GM12878 (cell line): ENCODE measurements at regions not wholly inside any gene's neighbourhood (a gene's known extent, or its start where the extent isn't known, plus 50 kb on each side); places are given as distances from the start of the nearest gene placed in this dataset.
A peak's percentile ranks its signal among the peaks of the same experiment; 100 is the strongest.

Source experiments
- ATAC-seq: fragments of 200-7000 bp; cut with Tn5 transposase; 3 replicates; pipeline ENCODE4 v1.9.1; 2020; ENCODE audit warnings: mild to moderate bottlenecking, moderate library complexity
- BruUV-seq: library from RNA; stranded (reverse); fragments of 400-500 nt; replicated peaks from 2 replicates; lab custom pipeline; 2021; lab: Mats Ljungman, UMichigan
- CTCF ChIA-PET: fragments of 300-600 bp; sonication (Branson Sonifier 250); formaldehyde crosslinking; extraction: SDS; loops from one replicate; lab custom pipeline; 2021; ENCODE audit warnings: inconsistent platforms; lab: Yijun Ruan, JAX
- POLR2A ChIA-PET: fragments of 350-600 bp; formaldehyde crosslinking; extraction: SDS; loops from one replicate; lab custom pipeline; 2021; ENCODE audit warnings: inconsistent platforms; lab: Charles Lee
- RAD21 ChIA-PET: fragments of 300-600 bp; sonication (Branson Sonifier 250); formaldehyde crosslinking; loops from one replicate; lab custom pipeline; 2023; ENCODE audit warnings: antibody characterized with exemption; ENCODE audit not compliant: unreplicated experiment; lab: Charles Lee
- SMC1A ChIA-PET: fragments of 300-600 bp; sonication (Branson Sonifier 250); formaldehyde crosslinking; loops from one replicate; lab custom pipeline; 2023; ENCODE audit not compliant: unreplicated experiment, uncharacterized antibody; lab: Charles Lee
- DNase-seq: peaks from one replicate; pipeline ENCODE4 v3.0.0-alpha.2; 2011; ENCODE audit warnings: low read depth, low spot score
- FAIRE-seq: peaks from 3 replicates; lab custom pipeline; 2011; peaks lifted over from hg19 to GRCh38; lab: Jason Lieb, UNC
- H2AFZ ChIP-seq: 2 replicates; pipeline ENCODE4 v1.6.0; 2011; ENCODE audit warnings: low read depth, low read length, control low read depth; ENCODE audit not compliant: control insufficient read depth
- H3K27ac ChIP-seq: 2 replicates; pipeline ENCODE4 v1.5.1; 2011; ENCODE audit warnings: control low read depth; ENCODE audit not compliant: control insufficient read depth, insufficient read depth
- H3K27me3 ChIP-seq, 2 experiments: replicated peaks in 1 of 2; 2 replicates each; pipeline versions ENCODE4 v1.6.0 to v1.6.1; 2011; ENCODE audit warnings: low read length in 1 of 2; ENCODE audit not compliant: control insufficient read depth in 2 of 2, insufficient read depth in 2 of 2
- H3K36me3 ChIP-seq, 2 experiments: 2 replicates each; pipeline ENCODE4 v1.5.1; 2011; ENCODE audit warnings: low read length in 1 of 2; ENCODE audit not compliant: control insufficient read depth in 2 of 2, insufficient read depth in 2 of 2
- H3K4me1 ChIP-seq: 2 replicates; pipeline ENCODE4 v1.6.1; 2011; ENCODE audit warnings: mild to moderate bottlenecking, low read length, moderate library complexity, mixed read lengths; ENCODE audit not compliant: control insufficient read depth, insufficient read depth
- H3K4me2 ChIP-seq: 2 replicates; pipeline ENCODE4 v1.6.0; 2011; ENCODE audit warnings: control low read depth; ENCODE audit not compliant: control insufficient read depth, insufficient read depth
- H3K4me3 ChIP-seq: fragments of 200-600 bp; sonication (generic); 2 replicates; pipeline ENCODE4 v1.5.1; 2016
- H3K79me2 ChIP-seq: 2 replicates; pipeline ENCODE4 v1.6.0; 2011; ENCODE audit warnings: low read length; ENCODE audit not compliant: control insufficient read depth, insufficient read depth
- H3K9ac ChIP-seq: 2 replicates; pipeline ENCODE4 v1.8.0; 2011; ENCODE audit warnings: low read length, control low read depth, mixed read lengths; ENCODE audit not compliant: control insufficient read depth, insufficient read depth
- H3K9me3 ChIP-seq: replicated peaks from 3 replicates; pipeline ENCODE4 v1.5.1; 2011; ENCODE audit warnings: mild to moderate bottlenecking, low read length; ENCODE audit not compliant: control insufficient read depth, insufficient read depth
- H4K20me1 ChIP-seq: 2 replicates; pipeline ENCODE4 v1.6.0; 2011; ENCODE audit not compliant: control insufficient read depth, insufficient read depth
- FOS ChIP-seq: IDR thresholded peaks from 3 replicates; pipeline ENCODE4 v1.6.1; 2011; ENCODE audit warnings: borderline replicate concordance; ENCODE audit not compliant: insufficient read length; ENCODE audit errors: extremely low read depth
- MYB ChIP-seq: fragments of 150-350 bp; IDR thresholded peaks from 2 replicates; pipeline ENCODE4 v1.6.1; 2014; ENCODE audit warnings: mild to moderate bottlenecking, low read depth, low read length, borderline replicate concordance
- TAF1 ChIP-seq: IDR thresholded peaks from 2 replicates; pipeline ENCODE4 v1.6.1; 2011; ENCODE audit warnings: mild to moderate bottlenecking, low read depth, low read length, borderline replicate concordance
- WGBS: methylation state at CpG from one replicate; pipeline ENCODE4 v1.1.6; 2016; ENCODE audit warnings: low lambda C conversion rate; ENCODE audit not compliant: insufficient replicate concordance, insufficient coverage; ENCODE audit errors: missing lambda C conversion rate; 5-methylcytosine and 5-hydroxymethylcytosine counted together
- in situ Hi-C: fragments of 300-500 bp; cut with MboI; formaldehyde crosslinking; loops from 9 replicates; pipeline ENCODE4 v1.14.3; 2018; ENCODE audit warnings: mixed read lengths
- intact Hi-C: fragments of 100-400 bp; cut with micrococcal nuclease; formaldehyde crosslinking; loops from one replicate; pipeline ENCODE4 v1.14.2; 2022; ENCODE audit not compliant: unreplicated experiment

- TF ChIP-seq FOS (no peak), MYB (peak; percentile 85)
Measured at GRCh38 chr16:51577621-51578303, 426.7 kb upstream of the SALL1 start (continued).

DNA sequence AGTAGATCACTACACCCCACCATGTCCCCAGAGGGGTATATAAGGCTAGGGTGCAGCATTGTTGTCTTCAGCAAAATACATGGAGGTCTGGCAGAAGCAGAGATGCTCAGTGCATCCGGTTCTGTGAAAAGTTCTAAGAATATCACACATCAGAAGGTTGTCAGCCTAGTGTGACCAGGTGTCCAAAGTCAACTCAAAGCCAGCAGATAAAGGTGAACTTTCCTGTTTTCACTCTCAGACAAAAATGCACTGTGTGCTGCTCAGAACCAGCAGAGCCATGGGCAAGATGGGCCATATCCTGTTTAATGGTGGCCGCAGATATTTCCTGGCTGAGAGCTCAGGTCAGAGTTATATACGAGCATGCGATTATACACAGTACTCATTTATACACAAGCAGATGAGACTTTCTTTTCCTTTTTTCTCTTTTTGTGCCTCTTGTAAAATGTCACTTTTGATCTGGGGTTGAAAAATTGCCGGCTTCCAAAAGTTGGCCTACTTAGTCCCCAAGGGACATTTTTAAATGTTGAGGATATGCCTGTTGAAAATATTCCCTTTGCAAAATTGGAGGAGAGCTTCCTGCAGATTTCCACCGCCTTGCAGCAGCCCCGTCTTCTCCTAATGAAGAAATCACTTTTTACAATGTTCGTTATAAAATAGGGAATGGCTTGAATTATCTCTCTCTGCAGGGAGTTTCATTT is 425.6 kb upstream of the SALL1 start:
- FAIRE-seq: no peak
- in situ Hi-C loops (no loop called here), intact Hi-C loops (loop anchor here (10.0 kb wide), 1 partner anchor 172 kb away; no protein-coding TSS in a partner anchor)
- H3K79me2 ChIP-seq: no peaks in the 10 kb centered on the region
- no peak for DNase-seq
- no peak overlapping the region for H3K27ac ChIP-seq
- no peak for ATAC-seq
- CTCF ChIA-PET: no interaction called here
- RAD21 ChIA-PET: interaction anchor here (0.5 to 2.2 kb wide), 6 partner anchors 11 to 341 kb away, joined by 3 to 9 read pairs (median 4); no protein-coding TSS in a partner anchor
- H3K9ac ChIP-seq: no peak overlapping the region
- POLR2A ChIA-PET: interaction anchor here (0.7 to 1.4 kb wide), 2 partner anchors 11 to 20 kb away, joined by 3 read pairs; no protein-coding TSS in a partner anchor
- 51% methylated on average over 8 of the region's 8 CpGs for WGBS
- no TSS peak for BruUV-seq
- H3K4me2 ChIP-seq: no peak overlapping the region
- no peaks in the 10 kb centered on the region for H3K36me3 ChIP-seq
- H4K20me1 ChIP-seq: no peaks in the 10 kb centered on the region
- SMC1A ChIA-PET: interaction anchor here (0.6 to 3.3 kb wide), 5 partner anchors 9 to 793 kb away, joined by 3 to 34 read pairs (median 4); no protein-coding TSS in a partner anchor
- no peak for TF ChIP-seq TAF1
- H2AFZ ChIP-seq: no peak overlapping the region
- H3K27me3 ChIP-seq: no peaks in the 10 kb centered on the region
- no peaks in the 10 kb centered on the region for H3K4me1 ChIP-seq
- no peak overlapping the region for H3K4me3 ChIP-seq
- no peaks in the 10 kb centered on the region for H3K9me3 ChIP-seq
